HT1080 (cell line): ENCODE measurements at regions not wholly inside any gene's neighbourhood (a gene's known extent, or its start where the extent isn't known, plus 50 kb on each side); places are given as distances from the start of the nearest gene placed in this dataset.

Experiments
- DNase-seq: peaks from one replicate; pipeline ENCODE4 v3.0.0-alpha.2; 2015; ENCODE audit warnings: low read depth

- peak; percentile 80 for DNase-seq
These were observed 123.6 kb downstream of the PRLHR start for GRCh38 chr10:118471863-118472262.

GRCh38 chr10:118470470-118470869, 125.0 kb downstream of the PRLHR start:
- no peak for DNase-seq

- no peak for DNase-seq
These were observed 125.1 kb upstream of the FAM204A start for GRCh38 chr10:118467200-118467599.

GRCh38 chr10:118465300-118465874, 123.3 kb upstream of the FAM204A start:
- DNase-seq: no peak

- no peak for DNase-seq
These were observed 121.6 kb upstream of the FAM204A start for GRCh38 chr10:118463740-118464139.

GRCh38 chr10:118462401-118462800, 120.3 kb upstream of the FAM204A start:
- DNase-seq: no peak

- DNase-seq: peak; percentile 56
These were observed 117.6 kb upstream of the FAM204A start for GRCh38 chr10:118459642-118460193.

GRCh38 chr10:118458957-118459641, 117.0 kb upstream of the FAM204A start:
- DNase-seq: no peak

GRCh38 chr10:118457824-118458428, 115.8 kb upstream of the FAM204A start:
- DNase-seq: no peak

GRCh38 chr10:118455181-118455695, 113.1 kb upstream of the FAM204A start:
- DNase-seq: no peak

- DNase-seq: no peak
These were observed 112.1 kb upstream of the FAM204A start for GRCh38 chr10:118454211-118454610.

GRCh38 chr10:118452098-118452497, 110.0 kb upstream of the FAM204A start:
- no peak for DNase-seq

- no peak for DNase-seq
These were observed 107.4 kb upstream of the FAM204A start for GRCh38 chr10:118449521-118449920.

- no peak for DNase-seq
These were observed 106.6 kb upstream of the FAM204A start for GRCh38 chr10:118448744-118449143.

- peak; percentile 56 for DNase-seq
These were observed 105.5 kb upstream of the FAM204A start for GRCh38 chr10:118447478-118448270.

GRCh38 chr10:118445535-118445934, 103.4 kb upstream of the FAM204A start:
- DNase-seq: no peak

GRCh38 chr10:118444069-118444468, 101.9 kb upstream of the FAM204A start:
- DNase-seq: no peak

GRCh38 chr10:118442032-118442431, 99.9 kb upstream of the FAM204A start:
- DNase-seq: no peak

- DNase-seq: no peak
These were observed 97.7 kb upstream of the FAM204A start for GRCh38 chr10:118439824-118440223.

GRCh38 chr10:118436742-118437141, 94.6 kb upstream of the FAM204A start:
- DNase-seq: no peak

- DNase-seq: no peak
These were observed 88.1 kb upstream of the FAM204A start for GRCh38 chr10:118430190-118430589.
